GM10266 (cell line): ENCODE measurements at regions not wholly inside any gene's neighbourhood (a gene's known extent, or its start where the extent isn't known, plus 50 kb on each side); places are given as distances from the start of the nearest gene placed in this dataset.

ENCODE experiments used
- DNase-seq: peaks from one replicate; pipeline ENCODE4 v3.0.0; 2012; ENCODE audit errors: extremely low spot score
- TF ChIP-seq, protein P1 (sequence below): IDR thresholded peaks from 2 replicates; pipeline ENCODE4 v1.5.1; 2012; ENCODE audit warnings: mild to moderate bottlenecking, low read depth; ENCODE audit not compliant: control insufficient read depth, insufficient read depth; ENCODE audit errors: missing control alignments

- no peak for DNase-seq
- TF ChIP-seq, protein P1, sequence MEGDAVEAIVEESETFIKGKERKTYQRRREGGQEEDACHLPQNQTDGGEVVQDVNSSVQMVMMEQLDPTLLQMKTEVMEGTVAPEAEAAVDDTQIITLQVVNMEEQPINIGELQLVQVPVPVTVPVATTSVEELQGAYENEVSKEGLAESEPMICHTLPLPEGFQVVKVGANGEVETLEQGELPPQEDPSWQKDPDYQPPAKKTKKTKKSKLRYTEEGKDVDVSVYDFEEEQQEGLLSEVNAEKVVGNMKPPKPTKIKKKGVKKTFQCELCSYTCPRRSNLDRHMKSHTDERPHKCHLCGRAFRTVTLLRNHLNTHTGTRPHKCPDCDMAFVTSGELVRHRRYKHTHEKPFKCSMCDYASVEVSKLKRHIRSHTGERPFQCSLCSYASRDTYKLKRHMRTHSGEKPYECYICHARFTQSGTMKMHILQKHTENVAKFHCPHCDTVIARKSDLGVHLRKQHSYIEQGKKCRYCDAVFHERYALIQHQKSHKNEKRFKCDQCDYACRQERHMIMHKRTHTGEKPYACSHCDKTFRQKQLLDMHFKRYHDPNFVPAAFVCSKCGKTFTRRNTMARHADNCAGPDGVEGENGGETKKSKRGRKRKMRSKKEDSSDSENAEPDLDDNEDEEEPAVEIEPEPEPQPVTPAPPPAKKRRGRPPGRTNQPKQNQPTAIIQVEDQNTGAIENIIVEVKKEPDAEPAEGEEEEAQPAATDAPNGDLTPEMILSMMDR = no peak
Measured at GRCh38 chr4:126242679-126243390, 928.1 kb downstream of the FAT4 start.

- TF ChIP-seq, protein P1 = no peak
- no peak for DNase-seq
Measured at GRCh38 chr4:126247409-126247808, 932.7 kb downstream of the FAT4 start.

GRCh38 chr4:126250006-126250405 lies 935.3 kb downstream of the FAT4 start:
- DNase-seq = no peak
- TF ChIP-seq, protein P1 = no peak

DNA sequence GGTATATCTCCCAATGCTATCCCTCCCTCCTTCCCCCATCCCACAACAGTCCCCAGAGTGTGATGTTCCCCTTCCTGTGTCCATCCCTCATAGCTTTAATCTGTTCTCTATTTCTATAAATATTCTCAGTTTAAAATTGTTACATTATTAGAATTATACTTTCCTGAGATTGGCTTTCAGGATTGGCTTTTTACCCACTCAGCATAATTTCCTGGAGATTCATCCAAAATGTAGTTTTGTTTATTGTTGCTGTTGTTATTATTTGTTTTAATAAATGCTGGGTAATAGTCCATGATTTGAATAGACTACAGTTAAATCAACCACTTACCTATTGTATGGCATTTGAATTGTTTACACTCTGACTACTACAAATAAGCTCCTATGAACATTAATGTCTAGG lies 936.4 kb downstream of the FAT4 start:
- no peak for DNase-seq
- TF ChIP-seq, protein P1 = no peak

DNA sequence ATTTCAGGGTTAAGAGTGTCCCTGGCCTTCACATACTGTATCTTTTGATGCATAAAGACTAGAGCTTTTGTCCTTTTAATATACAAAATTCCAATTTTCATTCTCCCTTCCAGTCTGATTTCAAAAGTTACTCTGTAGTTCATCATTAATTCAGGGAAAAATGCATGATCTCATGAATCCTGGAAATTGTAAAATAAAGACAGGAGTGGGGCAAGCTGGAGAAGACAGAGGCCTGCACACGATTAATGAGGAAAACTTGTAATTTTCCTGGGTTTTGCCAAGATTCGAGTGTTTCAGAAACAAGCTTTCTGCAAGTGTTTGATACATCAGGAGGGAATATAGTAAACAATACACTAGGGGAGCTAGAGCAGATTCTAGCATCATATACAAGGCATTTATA lies 947.9 kb downstream of the FAT4 start:
- DNase-seq = no peak
- TF ChIP-seq, protein P1 = no peak

DNA sequence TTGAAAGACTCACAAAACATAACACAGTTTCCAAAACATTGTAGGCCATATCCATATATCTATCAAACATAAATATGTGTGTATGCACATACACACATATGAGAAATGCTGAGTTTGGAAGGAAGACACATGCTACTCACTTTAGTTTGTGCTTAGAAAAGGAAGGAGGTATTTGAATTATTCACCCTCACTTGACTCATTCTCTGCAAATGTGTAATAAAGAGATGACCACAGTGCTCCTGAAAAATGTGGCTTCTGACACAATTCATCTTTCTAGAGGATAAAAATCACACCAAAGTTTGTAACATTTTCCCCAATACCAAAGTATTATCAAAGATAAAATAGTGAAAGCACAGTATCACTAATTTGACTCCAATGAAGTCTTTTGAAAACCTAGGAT lies 950.1 kb downstream of the FAT4 start:
- TF ChIP-seq, protein P1 = no peak
- DNase-seq = no peak

DNA sequence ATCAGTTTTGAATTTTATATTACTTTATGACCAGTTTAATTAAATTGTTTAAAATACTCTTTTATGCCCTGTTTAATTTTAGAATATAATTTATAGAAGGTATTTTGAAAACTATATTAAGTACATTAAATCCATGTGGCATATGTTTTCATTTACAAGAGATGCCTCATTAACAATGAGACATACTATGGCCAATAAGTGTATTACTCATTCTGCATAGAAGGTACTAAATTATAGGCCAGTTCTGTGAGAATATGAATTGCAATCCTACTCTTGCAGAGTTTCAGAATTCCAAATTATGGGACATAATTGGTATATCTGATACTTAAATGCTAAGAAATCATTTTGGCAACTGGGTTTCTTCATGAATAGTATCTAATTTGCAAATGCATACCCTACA lies 951.1 kb downstream of the FAT4 start:
- no peak for DNase-seq
- TF ChIP-seq, protein P1 = no peak
